ENCODE measurements at regions not wholly inside any gene's neighbourhood (a gene's known extent, or its start where the extent isn't known, plus 50 kb on each side); places are given as distances from the start of the nearest gene placed in this dataset.

- H3K4me3 Mint-ChIP-seq, result no peak overlapping the region
- H3K36me3 Mint-ChIP-seq, result no peaks in the 10 kb centered on the region
- Histone ChIP-seq H3K27ac (ENCODE audit: low read depth in 1 of 2, low read length in 2 of 2) (no peak overlapping the region), H3K4me1 (ENCODE audit: control insufficient read depth in 1 of 2, insufficient read depth in 2 of 2, low read length in 2 of 2) (no peaks in the 10 kb centered on the region), H4K20me1 (ENCODE audit: insufficient read depth, low read length) (no peaks in the 10 kb centered on the region), H3K4me2 (replicated peaks; ENCODE audit: extremely low read depth, low read length, poor library complexity, severe bottlenecking) (no peak overlapping the region), H3K9ac (ENCODE audit: insufficient read depth, low read length, poor library complexity, severe bottlenecking) (no peak overlapping the region), H3K27me3 (ENCODE audit: control insufficient read depth in 2 of 2, insufficient read depth in 2 of 2, low read length in 2 of 2) (peaks cover 0 to 3% of the 10 kb centered on the region in 2 donors), H3K79me2 (ENCODE audit: insufficient read depth, low read length) (no peaks in the 10 kb centered on the region), H3K4me3 (replicated peaks in 1 of 3; ENCODE audit: low read depth in 2 of 3, low read length in 3 of 3) (no peak overlapping the region), H3K9me3 (replicated peaks in 1 of 2; ENCODE audit: control insufficient read depth in 1 of 2, insufficient read depth in 1 of 2, low read length in 2 of 2) (no peaks in the 10 kb centered on the region), H2AFZ (ENCODE audit: insufficient read depth, low read depth, low read length, poor library complexity, severe bottlenecking) (no peak overlapping the region), H3K36me3 (replicated peaks in 1 of 2; ENCODE audit: control insufficient read depth in 1 of 2, insufficient read depth in 2 of 2, low read length in 2 of 2) (no peaks in the 10 kb centered on the region)
- WGBS (ENCODE audit: insufficient coverage), result 0% methylated on average over 1 of the region's 1 CpG
- no peak for DNase-seq
- H3K4me1 Mint-ChIP-seq, result no peaks in the 10 kb centered on the region
- intact Hi-C loops (cut with micrococcal nuclease), result no loop called here
- TF ChIP-seq, protein P1, sequence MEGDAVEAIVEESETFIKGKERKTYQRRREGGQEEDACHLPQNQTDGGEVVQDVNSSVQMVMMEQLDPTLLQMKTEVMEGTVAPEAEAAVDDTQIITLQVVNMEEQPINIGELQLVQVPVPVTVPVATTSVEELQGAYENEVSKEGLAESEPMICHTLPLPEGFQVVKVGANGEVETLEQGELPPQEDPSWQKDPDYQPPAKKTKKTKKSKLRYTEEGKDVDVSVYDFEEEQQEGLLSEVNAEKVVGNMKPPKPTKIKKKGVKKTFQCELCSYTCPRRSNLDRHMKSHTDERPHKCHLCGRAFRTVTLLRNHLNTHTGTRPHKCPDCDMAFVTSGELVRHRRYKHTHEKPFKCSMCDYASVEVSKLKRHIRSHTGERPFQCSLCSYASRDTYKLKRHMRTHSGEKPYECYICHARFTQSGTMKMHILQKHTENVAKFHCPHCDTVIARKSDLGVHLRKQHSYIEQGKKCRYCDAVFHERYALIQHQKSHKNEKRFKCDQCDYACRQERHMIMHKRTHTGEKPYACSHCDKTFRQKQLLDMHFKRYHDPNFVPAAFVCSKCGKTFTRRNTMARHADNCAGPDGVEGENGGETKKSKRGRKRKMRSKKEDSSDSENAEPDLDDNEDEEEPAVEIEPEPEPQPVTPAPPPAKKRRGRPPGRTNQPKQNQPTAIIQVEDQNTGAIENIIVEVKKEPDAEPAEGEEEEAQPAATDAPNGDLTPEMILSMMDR (IDR thresholded peaks at IDR 0.05), result no peak
- no peak overlapping the region for H3K27ac Mint-ChIP-seq
- peaks cover 2 to 5% (median 3%) of the 10 kb centered on the region in 3 donors for H3K27me3 Mint-ChIP-seq (ENCODE audit: low read depth in 3 of 3)
- H3K9me3 Mint-ChIP-seq, result peaks cover 0 to 6% (median 0%) of the 10 kb centered on the region in 7 donors
These were observed 77.9 kb downstream of the DMRT2 start for GRCh38 chr9:1128046-1128445.

- Histone ChIP-seq H4K20me1 (ENCODE audit: insufficient read depth, low read length) (no peaks in the 10 kb centered on the region), H3K79me2 (ENCODE audit: insufficient read depth, low read length) (no peaks in the 10 kb centered on the region), H3K9ac (ENCODE audit: insufficient read depth, low read length, poor library complexity, severe bottlenecking) (no peak overlapping the region), H3K27ac (ENCODE audit: low read depth in 1 of 2, low read length in 2 of 2) (no peak overlapping the region), H3K27me3 (ENCODE audit: control insufficient read depth in 2 of 2, insufficient read depth in 2 of 2, low read length in 2 of 2) (peaks cover 0 to 3% of the 10 kb centered on the region in 2 donors), H3K36me3 (replicated peaks in 1 of 2; ENCODE audit: control insufficient read depth in 1 of 2, insufficient read depth in 2 of 2, low read length in 2 of 2) (no peaks in the 10 kb centered on the region), H3K9me3 (replicated peaks in 1 of 2; ENCODE audit: control insufficient read depth in 1 of 2, insufficient read depth in 1 of 2, low read length in 2 of 2) (no peaks in the 10 kb centered on the region), H3K4me2 (replicated peaks; ENCODE audit: extremely low read depth, low read length, poor library complexity, severe bottlenecking) (no peak overlapping the region), H3K4me1 (ENCODE audit: control insufficient read depth in 1 of 2, insufficient read depth in 2 of 2, low read length in 2 of 2) (no peaks in the 10 kb centered on the region), H3K4me3 (replicated peaks in 1 of 3; ENCODE audit: low read depth in 2 of 3, low read length in 3 of 3) (no peak overlapping the region), H2AFZ (ENCODE audit: insufficient read depth, low read depth, low read length, poor library complexity, severe bottlenecking) (no peak overlapping the region)
- 0% methylated on average over 1 of the region's 4 CpGs for WGBS (ENCODE audit: insufficient coverage)
- no peaks in the 10 kb centered on the region for H3K36me3 Mint-ChIP-seq
- peaks cover 2 to 5% (median 3%) of the 10 kb centered on the region in 3 donors for H3K27me3 Mint-ChIP-seq (ENCODE audit: low read depth in 3 of 3)
- TF ChIP-seq, protein P1 (IDR thresholded peaks at IDR 0.05), result no peak
- H3K27ac Mint-ChIP-seq, result no peak overlapping the region
- intact Hi-C loops (cut with micrococcal nuclease), result no loop called here
- no peaks in the 10 kb centered on the region for H3K4me1 Mint-ChIP-seq
- no peak for DNase-seq
- peaks cover 0 to 7% (median 1%) of the 10 kb centered on the region in 7 donors for H3K9me3 Mint-ChIP-seq
- H3K4me3 Mint-ChIP-seq, result no peak overlapping the region
These were observed 79.2 kb downstream of the DMRT2 start for GRCh38 chr9:1129382-1129781.

Data from CD14-positive monocyte (primary cell).